Caki2 (cell line): ENCODE measurements at regions not wholly inside any gene's neighbourhood (a gene's known extent, or its start where the extent isn't known, plus 50 kb on each side); places are given as distances from the start of the nearest gene placed in this dataset.
"Not testable (repeated sequence)": the region's sequence is repeated elsewhere in the genome, so short reads cannot be mapped to it uniquely, and the experiment has no call there.

Experiments
- DNase-seq: peaks from one replicate; pipeline ENCODE4 v3.0.0-alpha.2; 2015; ENCODE audit warnings: low read depth
- in situ Hi-C: cut with HindIII; loops from 2 replicates; pipeline ENCODE4 v1.10.0; 2016; ENCODE audit warnings: low sequenced_read_pairs, low pct_unique_long_range_greater_than_20kb, mixed read lengths

GRCh38 chr19:28705008-28705407, 507.9 kb downstream of the UQCRFS1 start:
- in situ Hi-C loops, result no loop called here
- DNase-seq, result peak; percentile 52

- in situ Hi-C loops, result no loop called here
- DNase-seq, result no peak
Observed at GRCh38 chr19:28703400-28703956, 509.5 kb downstream of the UQCRFS1 start.

- in situ Hi-C loops, result no loop called here
- no peak for DNase-seq
Observed at GRCh38 chr19:28701491-28701890, 511.5 kb downstream of the UQCRFS1 start.

- in situ Hi-C loops, result no loop called here
- no peak for DNase-seq
Observed at GRCh38 chr19:28700176-28700575, 512.8 kb downstream of the UQCRFS1 start.

GRCh38 chr19:28697308-28697707, 515.6 kb downstream of the UQCRFS1 start:
- DNase-seq, result no peak
- in situ Hi-C loops, result no loop called here

- no peak for DNase-seq
- in situ Hi-C loops, result no loop called here
Observed at GRCh38 chr19:28694812-28695211, 518.1 kb downstream of the UQCRFS1 start.

- no peak for DNase-seq
Observed at GRCh38 chr19:28691683-28692082, 521.3 kb downstream of the UQCRFS1 start.

GRCh38 chr19:28689464-28689863, 523.5 kb downstream of the UQCRFS1 start:
- DNase-seq, in situ Hi-C loops: not testable (repeated sequence)

More at GRCh38 chr19:28691683-28692082, 521.3 kb downstream of the UQCRFS1 start:
- in situ Hi-C loops, result no loop called here

- DNase-seq, result no peak
- in situ Hi-C loops, result no loop called here
Observed at GRCh38 chr19:28687296-28687695, 525.7 kb downstream of the UQCRFS1 start.

- in situ Hi-C loops, result no loop called here
- DNase-seq, result no peak
Observed at GRCh38 chr19:28686756-28687155, 526.2 kb downstream of the UQCRFS1 start.

GRCh38 chr19:28685802-28686201, 527.1 kb downstream of the UQCRFS1 start:
- in situ Hi-C loops, result no loop called here
- DNase-seq, result no peak

- DNase-seq, in situ Hi-C loops: not testable (repeated sequence)
Observed at GRCh38 chr19:28685077-28685476, 527.9 kb downstream of the UQCRFS1 start.

- in situ Hi-C loops, result no loop called here
Observed at GRCh38 chr19:28680111-28680510, 532.8 kb downstream of the UQCRFS1 start.

GRCh38 chr19:28670836-28671235, 542.1 kb downstream of the UQCRFS1 start:
- in situ Hi-C loops, result no loop called here
- DNase-seq, result no peak

More at GRCh38 chr19:28680111-28680510, 532.8 kb downstream of the UQCRFS1 start:
- DNase-seq, result no peak

GRCh38 chr19:28669804-28670203, 543.1 kb downstream of the UQCRFS1 start:
- DNase-seq, result no peak
- in situ Hi-C loops, result no loop called here

GRCh38 chr19:28667348-28667977, 545.5 kb downstream of the UQCRFS1 start:
- peak; percentile 4 for DNase-seq
- in situ Hi-C loops, result no loop called here

GRCh38 chr19:28665748-28666147, 547.2 kb downstream of the UQCRFS1 start:
- in situ Hi-C loops, result no loop called here

GRCh38 chr19:28656644-28657043, 556.3 kb downstream of the UQCRFS1 start:
- in situ Hi-C loops, result no loop called here
- no peak for DNase-seq

More at GRCh38 chr19:28665748-28666147, 547.2 kb downstream of the UQCRFS1 start:
- no peak for DNase-seq

- DNase-seq, result no peak
- in situ Hi-C loops, result no loop called here
Observed at GRCh38 chr19:28655054-28655453, 557.9 kb downstream of the UQCRFS1 start.

GRCh38 chr19:28652765-28653164, 560.2 kb downstream of the UQCRFS1 start:
- in situ Hi-C loops, result no loop called here
- DNase-seq, result no peak
